ENCODE measurements at regions not wholly inside any gene's neighbourhood (a gene's known extent, or its start where the extent isn't known, plus 50 kb on each side); places are given as distances from the start of the nearest gene placed in this dataset.

GRCh38 chr6:22819209-22819608 lies 249.8 kb downstream of the HDGFL1 start:
- CTCF ChIA-PET = no interaction called here
- no peak for TF ChIP-seq CTCF (IDR thresholded peaks at IDR 0.05; ENCODE audit: insufficient read depth, low read length, missing control alignments)
- no peak for DNase-seq (ENCODE audit: low read depth, low spot score)
- POLR2A ChIA-PET = no interaction called here
- no peak overlapping the region for H3K4me3 ChIP-seq (ENCODE audit: low read depth, low read length)

GRCh38 chr6:22821664-22822320 lies 252.4 kb downstream of the HDGFL1 start:
- CTCF ChIA-PET = interaction anchor here (0.9 to 1.5 kb wide), 3 partner anchors 8 to 625 kb away, joined by 3 to 4 read pairs (median 4); no protein-coding TSS in a partner anchor
- peak; percentile 71 for DNase-seq (ENCODE audit: low read depth, low spot score)
- H3K4me3 ChIP-seq (ENCODE audit: low read depth, low read length) = no peak overlapping the region
- no peak for TF ChIP-seq CTCF (IDR thresholded peaks at IDR 0.05; ENCODE audit: insufficient read depth, low read length, missing control alignments)
- POLR2A ChIA-PET = no interaction called here

- CTCF ChIA-PET = no interaction called here
- no peak for TF ChIP-seq CTCF (IDR thresholded peaks at IDR 0.05; ENCODE audit: insufficient read depth, low read length, missing control alignments)
- no peak for DNase-seq (ENCODE audit: low read depth, low spot score)
- no peak overlapping the region for H3K4me3 ChIP-seq (ENCODE audit: low read depth, low read length)
- POLR2A ChIA-PET = no interaction called here
Observed at GRCh38 chr6:22825210-22825609, 255.8 kb downstream of the HDGFL1 start.

- ChIA-PET CTCF (no interaction called here), POLR2A (no interaction called here)
- no peak overlapping the region for H3K4me3 ChIP-seq (ENCODE audit: low read depth, low read length)
- DNase-seq (ENCODE audit: low read depth, low spot score) = no peak
- TF ChIP-seq CTCF (IDR thresholded peaks at IDR 0.05; ENCODE audit: insufficient read depth, low read length, missing control alignments) = no peak
Observed at GRCh38 chr6:22826961-22827360, 257.6 kb downstream of the HDGFL1 start.

GRCh38 chr6:22827760-22828159 lies 258.4 kb downstream of the HDGFL1 start:
- DNase-seq (ENCODE audit: low read depth, low spot score) = no peak
- ChIA-PET CTCF (no interaction called here), POLR2A (no interaction called here)
- no peak overlapping the region for H3K4me3 ChIP-seq (ENCODE audit: low read depth, low read length)
- no peak for TF ChIP-seq CTCF (IDR thresholded peaks at IDR 0.05; ENCODE audit: insufficient read depth, low read length, missing control alignments)

- DNase-seq (ENCODE audit: low read depth, low spot score) = peak; percentile 95
- H3K4me3 ChIP-seq (ENCODE audit: low read depth, low read length) = no peak overlapping the region
- POLR2A ChIA-PET = no interaction called here
- peak; percentile 54 for TF ChIP-seq CTCF (IDR thresholded peaks at IDR 0.05; ENCODE audit: insufficient read depth, low read length, missing control alignments)
- CTCF ChIA-PET = no interaction called here
Observed at GRCh38 chr6:22828179-22829062, 259.1 kb downstream of the HDGFL1 start.
